Loucy (cell line): ENCODE measurements at regions not wholly inside any gene's neighbourhood (a gene's known extent, or its start where the extent isn't known, plus 50 kb on each side); places are given as distances from the start of the nearest gene placed in this dataset.

Source experiments
- CTCF ChIP-seq: fragments of 200-600 bp; sonication (generic); conservative IDR thresholded peaks from 2 replicates; pipeline ENCODE4 v1.5.1; 2014; ENCODE audit warnings: mild to moderate bottlenecking, antibody characterized with exemption, low read length
- EZH2phosphoT487 ChIP-seq: fragments of 200-600 bp; IDR thresholded peaks from 2 replicates; pipeline ENCODE4 v1.6.1; 2018; ENCODE audit warnings: antibody characterized with exemption, mild to moderate bottlenecking, moderate library complexity, borderline replicate concordance

GRCh38 chr1:165070675-165071074 is 285.8 kb downstream of the LMX1A start:
- TF ChIP-seq CTCF (no peak), EZH2phosphoT487 (no peak)
